ENCODE measurements at regions not wholly inside any gene's neighbourhood (a gene's known extent, or its start where the extent isn't known, plus 50 kb on each side); places are given as distances from the start of the nearest gene placed in this dataset.
"Not testable (repeated sequence)": the region's sequence is repeated elsewhere in the genome, so short reads cannot be mapped to it uniquely, and the experiment has no call there.

- not testable (repeated sequence) for TF ChIP-seq CTCF (IDR thresholded peaks at IDR 0.05); POLR2AphosphoS5 (IDR thresholded peaks at IDR 0.05; ENCODE audit: low read depth, low read length); REST (IDR thresholded peaks at IDR 0.05; ENCODE audit: insufficient read depth in 1 of 2, low read depth in 2 of 2, low read length in 1 of 2); SIN3A (IDR thresholded peaks at IDR 0.05; ENCODE audit: borderline replicate concordance, insufficient read depth, low read depth, low read length)
Observed at GRCh38 chr18:9050628-9051284, 51.7 kb upstream of the NDUFV2 start.

Measured in Panc1 (cell line).